ENCODE measurements at regions not wholly inside any gene's neighbourhood (a gene's known extent, or its start where the extent isn't known, plus 50 kb on each side); places are given as distances from the start of the nearest gene placed in this dataset.
A peak's percentile ranks its signal among the peaks of the same experiment; 100 is the strongest.

DNA sequence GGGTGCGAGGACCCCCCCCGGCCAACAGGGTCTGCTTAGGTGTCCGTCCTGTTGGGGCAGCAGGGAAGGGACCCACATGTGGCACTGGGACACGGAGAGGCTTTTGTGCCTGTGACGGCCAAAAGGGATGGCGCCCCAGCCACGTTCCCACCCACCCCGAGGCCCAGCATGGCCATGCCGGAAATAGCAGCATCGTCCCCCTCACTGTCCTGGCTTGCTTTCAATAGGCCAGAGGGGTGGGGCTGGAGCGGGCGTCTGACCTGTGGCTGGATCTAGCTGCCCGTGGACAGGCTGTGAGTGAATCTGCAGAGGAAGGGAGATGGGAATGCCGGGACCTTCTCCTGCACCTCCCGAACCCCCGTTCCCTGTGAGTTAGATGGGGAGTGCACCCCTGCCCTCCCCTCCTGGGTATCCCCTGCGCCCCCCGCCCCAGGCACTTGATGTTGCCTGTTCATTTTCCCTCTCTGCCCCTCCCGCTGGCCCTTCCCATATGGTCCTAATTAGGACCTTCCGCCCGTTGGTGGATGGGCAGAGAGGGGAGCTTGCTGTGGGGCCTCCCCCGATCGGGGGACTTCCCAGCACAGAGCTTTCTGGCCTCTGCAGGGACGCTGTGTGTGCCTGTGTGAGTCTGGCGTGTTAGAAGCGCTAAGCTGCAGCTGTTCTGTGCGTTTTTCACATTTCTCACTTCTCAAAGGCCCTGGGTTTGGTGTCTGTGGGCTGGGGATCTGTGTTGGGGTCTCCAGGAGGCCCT is 292.8 kb downstream of the SEC14L1 start:
- H3K9me2 ChIP-seq (replicated peaks; ENCODE audit: insufficient read depth, low read length): no peaks in the 10 kb centered on the region
- no peaks in the 10 kb centered on the region for H3K27me3 ChIP-seq (ENCODE audit: low read length)
- peaks cover 74% of the 10 kb centered on the region for H3F3A ChIP-seq (ENCODE audit: insufficient read depth)
- TF ChIP-seq, protein P1, sequence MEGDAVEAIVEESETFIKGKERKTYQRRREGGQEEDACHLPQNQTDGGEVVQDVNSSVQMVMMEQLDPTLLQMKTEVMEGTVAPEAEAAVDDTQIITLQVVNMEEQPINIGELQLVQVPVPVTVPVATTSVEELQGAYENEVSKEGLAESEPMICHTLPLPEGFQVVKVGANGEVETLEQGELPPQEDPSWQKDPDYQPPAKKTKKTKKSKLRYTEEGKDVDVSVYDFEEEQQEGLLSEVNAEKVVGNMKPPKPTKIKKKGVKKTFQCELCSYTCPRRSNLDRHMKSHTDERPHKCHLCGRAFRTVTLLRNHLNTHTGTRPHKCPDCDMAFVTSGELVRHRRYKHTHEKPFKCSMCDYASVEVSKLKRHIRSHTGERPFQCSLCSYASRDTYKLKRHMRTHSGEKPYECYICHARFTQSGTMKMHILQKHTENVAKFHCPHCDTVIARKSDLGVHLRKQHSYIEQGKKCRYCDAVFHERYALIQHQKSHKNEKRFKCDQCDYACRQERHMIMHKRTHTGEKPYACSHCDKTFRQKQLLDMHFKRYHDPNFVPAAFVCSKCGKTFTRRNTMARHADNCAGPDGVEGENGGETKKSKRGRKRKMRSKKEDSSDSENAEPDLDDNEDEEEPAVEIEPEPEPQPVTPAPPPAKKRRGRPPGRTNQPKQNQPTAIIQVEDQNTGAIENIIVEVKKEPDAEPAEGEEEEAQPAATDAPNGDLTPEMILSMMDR (IDR thresholded peaks at IDR 0.05; ENCODE audit: insufficient read depth, low read length, poor library complexity, severe bottlenecking): no peak
- no peak for TF ChIP-seq EZH2phosphoT487 (conservative IDR thresholded peaks at IDR 0.05; ENCODE audit: low read length)
- peak overlapping the region; percentile 91 for H3K9ac ChIP-seq (ENCODE audit: low read length)
- H3K36me3 ChIP-seq (ENCODE audit: low read length): no peaks in the 10 kb centered on the region
- H3K4me3 ChIP-seq (ENCODE audit: insufficient read depth, low read length, poor library complexity, severe bottlenecking): peak overlapping the region; percentile 53
- peak overlapping the region; percentile 72 for H3K4me2 ChIP-seq (ENCODE audit: low read depth, low read length, poor library complexity, severe bottlenecking)
- H3K9me3 ChIP-seq (ENCODE audit: insufficient read depth, low read length): no peaks in the 10 kb centered on the region
- peak overlapping the region; percentile 100 for H3K27ac ChIP-seq (ENCODE audit: low read depth, low read length)
- no peaks in the 10 kb centered on the region for H4K20me1 ChIP-seq (ENCODE audit: low read depth, low read length)
- H2AFZ ChIP-seq (ENCODE audit: low read depth, low read length, severe bottlenecking): no peak overlapping the region
- H3K79me2 ChIP-seq (ENCODE audit: insufficient read depth, low read length): peaks cover 33% of the 10 kb centered on the region

DNA sequence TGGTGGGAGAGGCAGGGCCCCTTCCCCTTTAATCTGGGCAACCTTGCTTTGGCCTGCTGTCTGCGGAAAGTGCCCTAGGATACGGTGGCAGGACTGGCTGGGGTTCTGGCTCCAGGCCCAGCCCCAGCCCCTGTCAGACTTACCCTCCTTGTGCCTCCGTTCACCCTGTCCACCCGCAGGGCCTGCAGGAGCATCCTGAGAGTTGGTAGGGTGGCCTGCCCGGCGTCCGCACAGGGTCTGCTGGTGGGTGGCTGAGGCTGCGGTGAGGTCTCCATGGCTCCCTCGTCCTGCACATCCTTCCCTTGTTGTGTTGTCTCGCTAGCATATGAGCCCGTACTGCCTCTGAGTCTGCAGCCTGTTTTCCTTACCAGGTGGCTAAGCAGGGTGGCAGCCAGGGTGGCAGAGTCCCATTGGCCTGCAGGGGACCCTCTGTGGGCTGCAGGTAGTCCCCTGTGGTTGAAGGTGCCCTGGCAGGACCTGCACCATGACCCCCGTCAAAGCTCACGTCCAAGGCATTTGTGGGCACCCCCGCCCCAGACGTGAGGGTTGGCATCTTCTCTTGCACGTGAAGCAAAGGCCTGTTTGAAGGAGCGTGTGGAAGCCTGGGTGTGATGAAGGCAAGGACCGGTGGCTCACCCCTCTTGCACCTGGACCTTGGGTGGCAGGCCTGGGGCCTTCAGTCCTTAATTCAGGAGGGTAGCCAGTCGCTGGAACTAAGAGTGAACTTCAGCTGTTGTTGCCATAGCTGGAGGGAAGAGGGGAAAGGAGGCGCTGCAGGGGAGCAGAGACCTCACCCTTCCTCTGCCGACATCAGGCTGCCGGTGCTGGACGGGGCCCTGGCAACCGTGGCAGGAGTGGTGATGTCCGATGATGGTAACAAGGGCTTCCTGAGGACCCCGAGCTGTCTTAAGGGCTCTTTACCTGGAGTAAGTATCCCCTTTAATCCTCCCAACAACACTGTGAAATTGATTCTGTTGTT is 293.7 kb downstream of the SEC14L1 start:
- no peak overlapping the region for H2AFZ ChIP-seq (ENCODE audit: low read depth, low read length, severe bottlenecking)
- no peaks in the 10 kb centered on the region for H3K9me3 ChIP-seq (ENCODE audit: insufficient read depth, low read length)
- H3K79me2 ChIP-seq (ENCODE audit: insufficient read depth, low read length): peaks cover 35% of the 10 kb centered on the region
- H3K36me3 ChIP-seq (ENCODE audit: low read length): no peaks in the 10 kb centered on the region
- no peaks in the 10 kb centered on the region for H4K20me1 ChIP-seq (ENCODE audit: low read depth, low read length)
- H3K4me3 ChIP-seq (ENCODE audit: insufficient read depth, low read length, poor library complexity, severe bottlenecking): peak overlapping the region; percentile 53
- no peaks in the 10 kb centered on the region for H3K27me3 ChIP-seq (ENCODE audit: low read length)
- H3K9ac ChIP-seq (ENCODE audit: low read length): peak overlapping the region; percentile 91
- no peaks in the 10 kb centered on the region for H3K9me2 ChIP-seq (replicated peaks; ENCODE audit: insufficient read depth, low read length)
- peak overlapping the region; percentile 100 for H3K27ac ChIP-seq (ENCODE audit: low read depth, low read length)
- no peak for TF ChIP-seq EZH2phosphoT487 (conservative IDR thresholded peaks at IDR 0.05; ENCODE audit: low read length)
- TF ChIP-seq, protein P1 (IDR thresholded peaks at IDR 0.05; ENCODE audit: insufficient read depth, low read length, poor library complexity, severe bottlenecking): no peak
- peaks cover 83% of the 10 kb centered on the region for H3F3A ChIP-seq (ENCODE audit: insufficient read depth)
- H3K4me2 ChIP-seq (ENCODE audit: low read depth, low read length, poor library complexity, severe bottlenecking): peak overlapping the region; percentile 72

DNA sequence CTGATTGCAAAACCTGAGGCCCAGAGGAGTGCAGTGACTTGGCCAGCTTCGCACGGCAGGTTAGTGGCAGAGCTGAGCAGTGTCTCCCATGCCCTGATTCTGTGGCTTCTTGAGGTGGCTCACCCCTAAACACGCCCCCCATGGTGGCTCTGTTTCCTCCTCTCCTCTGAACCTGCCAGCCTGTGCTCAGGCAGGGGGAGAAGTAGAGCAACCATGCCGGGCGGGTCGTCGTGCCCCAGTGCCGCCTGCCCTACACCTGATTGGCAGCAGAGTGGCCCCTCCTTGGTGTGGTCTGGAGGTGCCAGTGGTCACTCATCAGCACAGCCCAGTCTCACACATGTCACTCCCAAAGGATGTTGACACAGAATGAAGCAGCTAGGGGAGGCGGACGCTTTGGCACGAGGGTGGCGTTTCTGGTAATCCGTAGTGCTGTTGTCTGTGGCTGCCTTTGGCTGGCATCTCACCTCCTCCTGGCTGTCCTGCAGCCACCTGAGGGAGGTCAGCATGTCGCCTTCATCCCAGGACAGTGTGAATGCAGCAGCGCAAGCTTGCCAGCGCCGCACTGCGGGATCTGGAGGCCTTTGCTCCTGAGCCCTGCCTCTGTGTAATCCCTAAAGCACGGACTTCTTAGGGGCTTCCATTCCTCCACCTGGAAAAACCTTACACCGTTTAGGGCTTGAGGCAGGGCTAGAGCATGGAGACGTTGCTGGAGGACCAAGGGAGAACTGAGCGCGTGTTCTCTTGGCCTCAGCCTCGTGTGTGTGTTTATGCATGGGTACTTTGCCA is 294.7 kb downstream of the SEC14L1 start:
- Histone ChIP-seq H3K9me3 (ENCODE audit: insufficient read depth, low read length) (no peaks in the 10 kb centered on the region), H3K27ac (ENCODE audit: low read depth, low read length) (peak overlapping the region; percentile 100), H3K4me3 (ENCODE audit: insufficient read depth, low read length, poor library complexity, severe bottlenecking) (peak overlapping the region; percentile 53), H3K36me3 (ENCODE audit: low read length) (no peaks in the 10 kb centered on the region), H3K27me3 (ENCODE audit: low read length) (no peaks in the 10 kb centered on the region), H3K9ac (ENCODE audit: low read length) (peak overlapping the region; percentile 91), H3K9me2 (replicated peaks; ENCODE audit: insufficient read depth, low read length) (no peaks in the 10 kb centered on the region), H3F3A (ENCODE audit: insufficient read depth) (peaks cover 93% of the 10 kb centered on the region), H4K20me1 (ENCODE audit: low read depth, low read length) (no peaks in the 10 kb centered on the region), H3K79me2 (ENCODE audit: insufficient read depth, low read length) (peaks cover 35% of the 10 kb centered on the region), H2AFZ (ENCODE audit: low read depth, low read length, severe bottlenecking) (no peak overlapping the region), H3K4me2 (ENCODE audit: low read depth, low read length, poor library complexity, severe bottlenecking) (peak overlapping the region; percentile 72)
- TF ChIP-seq EZH2phosphoT487 (conservative IDR thresholded peaks at IDR 0.05; ENCODE audit: low read length): no peak
- TF ChIP-seq, protein P1 (IDR thresholded peaks at IDR 0.05; ENCODE audit: insufficient read depth, low read length, poor library complexity, severe bottlenecking): no peak
